ENCODE measurements at regions not wholly inside any gene's neighbourhood (a gene's known extent, or its start where the extent isn't known, plus 50 kb on each side); places are given as distances from the start of the nearest gene placed in this dataset.

DNA sequence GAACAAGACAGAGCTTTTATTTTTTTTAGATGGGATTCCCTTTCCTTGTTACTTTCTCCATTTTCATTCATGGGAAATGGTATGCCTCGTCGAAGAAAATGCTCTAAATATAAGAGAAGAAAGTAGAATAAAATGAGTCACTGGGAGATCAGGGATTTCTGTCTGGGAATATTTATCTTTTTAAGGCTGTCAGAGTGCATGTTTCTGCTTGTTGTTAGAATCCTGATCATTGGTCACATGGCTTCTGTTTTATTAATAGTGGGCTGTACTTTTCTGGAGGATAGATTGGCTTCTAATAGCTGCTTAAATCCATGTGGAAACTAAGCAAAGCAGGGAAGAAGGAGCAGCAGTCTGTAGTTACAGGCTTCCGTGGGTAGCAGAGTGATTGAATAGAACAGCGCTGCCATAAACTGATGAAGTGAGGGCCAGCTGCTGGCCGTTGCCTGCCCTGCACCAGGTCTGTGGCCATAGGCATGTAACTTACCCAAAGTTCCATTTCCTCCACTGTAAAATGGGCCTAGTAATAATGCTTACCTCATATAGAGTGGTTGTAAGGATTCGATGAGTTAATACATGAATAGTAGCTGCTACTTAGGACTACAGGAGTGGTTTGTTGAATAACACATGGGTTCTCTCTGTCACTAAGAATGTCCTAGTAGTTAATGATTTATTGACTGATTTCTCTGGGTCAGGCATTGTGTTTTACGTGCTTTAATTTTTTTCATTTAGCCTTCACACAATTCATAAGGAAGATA lies 289.9 kb downstream of the SATB1 start:
- Histone ChIP-seq H3K4me3 (no peak overlapping the region), H3K27ac (no peak overlapping the region), H3K9me3 (no peaks in the 10 kb centered on the region), H3K27me3 (no peaks in the 10 kb centered on the region), H3K4me1 (no peaks in the 10 kb centered on the region), H3K36me3 (no peaks in the 10 kb centered on the region)
- WGBS, 5 donors, result 77 to 84% (median 81%) methylated on average over 7 of the region's 7 CpGs
- no peak for DNase-seq
- TF ChIP-seq POLR2A (IDR thresholded peaks at IDR 0.05), result no peak
- intact Hi-C loops (cut with DNase I; ENCODE audit: low total_unique reads), result no loop called here

DNA sequence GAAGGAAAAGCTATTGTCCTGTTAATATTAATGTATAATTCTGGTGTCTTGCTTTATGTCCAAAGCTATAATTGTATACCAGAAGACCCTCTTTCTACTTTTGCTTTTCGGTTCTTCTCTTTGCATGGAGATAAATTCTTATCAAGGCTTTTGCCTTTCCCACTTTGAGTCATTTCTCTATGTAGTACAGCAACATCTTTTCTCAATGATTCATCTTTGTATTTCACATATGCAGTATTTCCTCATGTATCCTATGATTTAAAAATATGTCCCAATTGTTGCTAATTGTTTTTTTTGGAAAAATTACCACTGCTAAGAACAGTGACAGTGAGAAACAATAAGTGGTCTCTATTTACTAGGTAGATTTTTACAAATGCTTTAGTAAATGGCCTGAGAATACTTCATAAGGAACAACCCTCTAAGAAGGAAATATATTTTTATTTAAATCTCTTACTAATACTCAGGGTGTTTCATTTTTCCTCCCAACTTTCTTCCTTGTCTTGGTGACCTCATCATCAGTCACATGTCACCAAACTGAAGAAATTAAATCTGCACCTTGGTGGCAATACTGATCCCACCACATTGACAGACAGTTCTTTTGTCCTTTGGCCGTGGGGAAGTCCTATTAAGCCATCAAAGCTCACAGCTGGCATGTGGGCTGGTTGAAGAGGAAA lies 290.6 kb downstream of the SATB1 start:
- H3K36me3 ChIP-seq, result no peaks in the 10 kb centered on the region
- no peak for DNase-seq
- intact Hi-C loops (cut with DNase I; ENCODE audit: low total_unique reads), result no loop called here
- H3K4me3 ChIP-seq, result no peak overlapping the region
- H3K4me1 ChIP-seq, result no peaks in the 10 kb centered on the region
- no peaks in the 10 kb centered on the region for H3K9me3 ChIP-seq
- no peak overlapping the region for H3K27ac ChIP-seq
- no peaks in the 10 kb centered on the region for H3K27me3 ChIP-seq
- TF ChIP-seq POLR2A (IDR thresholded peaks at IDR 0.05), result no peak
- TF ChIP-seq, protein P1, sequence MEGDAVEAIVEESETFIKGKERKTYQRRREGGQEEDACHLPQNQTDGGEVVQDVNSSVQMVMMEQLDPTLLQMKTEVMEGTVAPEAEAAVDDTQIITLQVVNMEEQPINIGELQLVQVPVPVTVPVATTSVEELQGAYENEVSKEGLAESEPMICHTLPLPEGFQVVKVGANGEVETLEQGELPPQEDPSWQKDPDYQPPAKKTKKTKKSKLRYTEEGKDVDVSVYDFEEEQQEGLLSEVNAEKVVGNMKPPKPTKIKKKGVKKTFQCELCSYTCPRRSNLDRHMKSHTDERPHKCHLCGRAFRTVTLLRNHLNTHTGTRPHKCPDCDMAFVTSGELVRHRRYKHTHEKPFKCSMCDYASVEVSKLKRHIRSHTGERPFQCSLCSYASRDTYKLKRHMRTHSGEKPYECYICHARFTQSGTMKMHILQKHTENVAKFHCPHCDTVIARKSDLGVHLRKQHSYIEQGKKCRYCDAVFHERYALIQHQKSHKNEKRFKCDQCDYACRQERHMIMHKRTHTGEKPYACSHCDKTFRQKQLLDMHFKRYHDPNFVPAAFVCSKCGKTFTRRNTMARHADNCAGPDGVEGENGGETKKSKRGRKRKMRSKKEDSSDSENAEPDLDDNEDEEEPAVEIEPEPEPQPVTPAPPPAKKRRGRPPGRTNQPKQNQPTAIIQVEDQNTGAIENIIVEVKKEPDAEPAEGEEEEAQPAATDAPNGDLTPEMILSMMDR (IDR thresholded peaks at IDR 0.05), result no peak
- TF ChIP-seq EP300 (IDR thresholded peaks at IDR 0.05), result no peak
- no peak for TF ChIP-seq POLR2AphosphoS5 (IDR thresholded peaks at IDR 0.05)
- WGBS, 5 donors, result 59 to 74% (median 65%) methylated on average over 2 of the region's 2 CpGs

DNA sequence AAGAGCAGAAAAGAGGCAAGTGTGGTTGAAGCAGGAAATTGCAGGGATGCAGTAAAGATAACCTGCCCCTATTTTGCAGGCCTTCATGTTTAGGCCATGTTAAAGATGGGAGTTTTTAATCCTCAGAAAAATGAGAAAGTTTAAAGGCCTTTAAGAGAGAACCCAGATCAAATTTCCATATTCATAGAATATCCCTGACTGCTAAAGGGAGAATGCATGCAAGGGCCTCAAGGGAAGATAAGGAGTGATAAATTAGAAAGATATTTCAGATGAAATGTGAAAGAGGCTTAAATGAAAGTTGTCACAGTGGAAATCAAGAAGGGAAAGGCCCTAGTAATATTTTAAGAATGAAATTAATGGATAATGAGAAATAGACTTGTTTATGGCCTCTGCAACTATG lies 292.1 kb downstream of the SATB1 start:
- no peak for DNase-seq
- H3K27me3 ChIP-seq, result no peaks in the 10 kb centered on the region
- TF ChIP-seq EP300 (IDR thresholded peaks at IDR 0.05) (no peak), POLR2AphosphoS5 (IDR thresholded peaks at IDR 0.05) (no peak), POLR2A (IDR thresholded peaks at IDR 0.05) (no peak)
- TF ChIP-seq, protein P1 (IDR thresholded peaks at IDR 0.05), result no peak
- H3K4me1 ChIP-seq, result no peaks in the 10 kb centered on the region
- H3K4me3 ChIP-seq, result no peak overlapping the region
- H3K9me3 ChIP-seq, result no peaks in the 10 kb centered on the region
- no peak overlapping the region for H3K27ac ChIP-seq
- H3K36me3 ChIP-seq, result no peaks in the 10 kb centered on the region
- intact Hi-C loops (cut with DNase I; ENCODE audit: low total_unique reads), result no loop called here

DNA sequence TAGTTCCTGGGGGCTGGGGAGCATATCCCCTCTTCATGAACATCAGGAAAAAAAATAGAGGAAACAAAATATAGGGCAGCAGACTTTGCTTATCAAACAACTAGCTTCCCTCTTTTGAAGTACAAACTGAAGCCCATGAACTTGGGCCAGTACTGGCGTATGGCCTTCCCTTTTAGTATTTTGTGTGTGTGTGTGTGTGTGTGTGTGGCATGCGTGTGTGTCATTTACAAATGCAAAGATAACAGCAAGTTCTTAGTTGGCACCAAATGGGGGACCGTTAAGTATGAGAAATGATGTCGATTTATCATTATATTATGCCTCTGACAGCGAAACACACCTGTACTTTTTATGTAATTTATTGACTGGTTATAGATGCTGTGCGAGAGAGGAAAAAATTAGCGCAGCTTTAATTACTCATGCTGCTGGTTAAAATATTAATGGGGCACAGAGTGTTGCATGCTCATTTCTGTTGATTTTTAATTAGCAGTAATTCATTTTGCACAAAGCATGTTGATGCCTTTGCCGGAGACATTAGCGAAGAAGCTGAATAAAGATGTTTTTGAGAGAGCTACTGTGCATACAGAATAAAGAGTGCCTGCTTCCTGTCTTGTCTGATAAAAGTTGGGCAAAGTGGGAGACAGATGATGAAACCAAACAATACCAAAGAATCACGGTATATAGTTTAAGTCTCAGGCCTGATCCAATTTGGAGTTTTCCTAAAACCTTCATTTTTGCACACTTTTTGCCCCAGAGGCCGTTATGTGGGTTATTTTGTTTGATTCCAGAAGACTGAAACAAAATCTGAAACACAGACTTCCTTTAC lies 297.1 kb downstream of the SATB1 start:
- intact Hi-C loops (cut with DNase I; ENCODE audit: low total_unique reads), result no loop called here
- no peaks in the 10 kb centered on the region for H3K9me3 ChIP-seq
- no peaks in the 10 kb centered on the region for H3K27me3 ChIP-seq
- TF ChIP-seq, protein P1 (IDR thresholded peaks at IDR 0.05), result no peak
- TF ChIP-seq POLR2AphosphoS5 (IDR thresholded peaks at IDR 0.05) (no peak), POLR2A (IDR thresholded peaks at IDR 0.05) (no peak), EP300 (IDR thresholded peaks at IDR 0.05) (no peak)
- 81 to 84% (median 82%) methylated on average over 11 of the region's 11 CpGs for WGBS, 5 donors
- no peaks in the 10 kb centered on the region for H3K4me1 ChIP-seq
- no peak for DNase-seq
- no peaks in the 10 kb centered on the region for H3K36me3 ChIP-seq
- no peak overlapping the region for H3K27ac ChIP-seq
- no peak overlapping the region for H3K4me3 ChIP-seq

All from stomach (tissue), 8 donors.